GM23248 (cell line): ENCODE measurements at regions not wholly inside any gene's neighbourhood (a gene's known extent, or its start where the extent isn't known, plus 50 kb on each side); places are given as distances from the start of the nearest gene placed in this dataset.

Source experiments
- EZH2 ChIP-seq: fragments of 200-600 bp; sonication (generic); IDR thresholded peaks from 2 replicates; pipeline ENCODE4 v1.6.1; 2018; ENCODE audit warnings: antibody characterized with exemption, mild to moderate bottlenecking; ENCODE audit not compliant: insufficient read depth, poor library complexity, severe bottlenecking
- EZH2phosphoT487 ChIP-seq: fragments of 200-600 bp; sonication (generic); IDR thresholded peaks from 2 replicates; pipeline ENCODE4 v1.6.1; 2018; ENCODE audit warnings: antibody characterized with exemption, moderate library complexity, mild to moderate bottlenecking, low read depth; ENCODE audit not compliant: insufficient read depth

GRCh38 chr18:40440088-40440487 lies 1514.9 kb upstream of the PIK3C3 start:
- no peak for TF ChIP-seq EZH2
- no peak for TF ChIP-seq EZH2phosphoT487
